ENCODE measurements at regions not wholly inside any gene's neighbourhood (a gene's known extent, or its start where the extent isn't known, plus 50 kb on each side); places are given as distances from the start of the nearest gene placed in this dataset.

- peak overlapping the region; percentile 43 to 53 for H3K4me3 ChIP-seq (ENCODE audit: low read depth in 1 of 2, low read length in 2 of 2)
- H3K4me1 ChIP-seq (ENCODE audit: control insufficient read depth in 1 of 2, insufficient read depth in 2 of 2, low read length in 2 of 2) = peaks cover 13 to 14% of the 10 kb centered on the region in 2 donors
- no peak overlapping the region for H3K27ac ChIP-seq (ENCODE audit: low read depth, low read length)
- no peaks in the 10 kb centered on the region for H3K36me3 ChIP-seq (ENCODE audit: control insufficient read depth in 1 of 2, insufficient read depth in 2 of 2, low read length in 2 of 2)
- H3K27me3 ChIP-seq (ENCODE audit: control insufficient read depth in 1 of 2, insufficient read depth in 2 of 2, low read length in 2 of 2) = no peaks in the 10 kb centered on the region
- peak overlapping the region in 1 of 2 donors; percentile 42 for H3K9ac ChIP-seq (ENCODE audit: low read depth in 1 of 2, low read length in 2 of 2)
- H3K9me3 ChIP-seq (ENCODE audit: control insufficient read depth in 1 of 2, low read length in 2 of 2) = no peaks in the 10 kb centered on the region
Measured at GRCh38 chr2:43100362-43100882, 126.0 kb downstream of the ZFP36L2 start.

GRCh38 chr2:43099797-43100196 is 126.6 kb downstream of the ZFP36L2 start:
- H3K4me1 ChIP-seq (ENCODE audit: control insufficient read depth in 1 of 2, insufficient read depth in 2 of 2, low read length in 2 of 2) = peaks cover 8% of the 10 kb centered on the region in 2 donors
- H3K27ac ChIP-seq (ENCODE audit: low read depth, low read length) = no peak overlapping the region
- H3K27me3 ChIP-seq (ENCODE audit: control insufficient read depth in 1 of 2, insufficient read depth in 2 of 2, low read length in 2 of 2) = no peaks in the 10 kb centered on the region
- H3K36me3 ChIP-seq (ENCODE audit: control insufficient read depth in 1 of 2, insufficient read depth in 2 of 2, low read length in 2 of 2) = no peaks in the 10 kb centered on the region
- no peaks in the 10 kb centered on the region for H3K9me3 ChIP-seq (ENCODE audit: control insufficient read depth in 1 of 2, low read length in 2 of 2)
- H3K9ac ChIP-seq (ENCODE audit: low read depth in 1 of 2, low read length in 2 of 2) = no peak overlapping the region
- no peak overlapping the region for H3K4me3 ChIP-seq (ENCODE audit: low read depth in 1 of 2, low read length in 2 of 2)

GRCh38 chr2:43098539-43098938 is 127.9 kb downstream of the ZFP36L2 start:
- Histone ChIP-seq H3K9ac (ENCODE audit: low read depth in 1 of 2, low read length in 2 of 2) (no peak overlapping the region), H3K4me1 (ENCODE audit: control insufficient read depth in 1 of 2, insufficient read depth in 2 of 2, low read length in 2 of 2) (peaks cover 7 to 8% of the 10 kb centered on the region in 2 donors), H3K27ac (ENCODE audit: low read depth, low read length) (no peak overlapping the region), H3K4me3 (ENCODE audit: low read depth in 1 of 2, low read length in 2 of 2) (no peak overlapping the region), H3K27me3 (ENCODE audit: control insufficient read depth in 1 of 2, insufficient read depth in 2 of 2, low read length in 2 of 2) (no peaks in the 10 kb centered on the region), H3K9me3 (ENCODE audit: control insufficient read depth in 1 of 2, low read length in 2 of 2) (no peaks in the 10 kb centered on the region), H3K36me3 (ENCODE audit: control insufficient read depth in 1 of 2, insufficient read depth in 2 of 2, low read length in 2 of 2) (no peaks in the 10 kb centered on the region)

- Histone ChIP-seq H3K27ac (ENCODE audit: low read depth, low read length) (no peak overlapping the region), H3K4me3 (ENCODE audit: low read depth in 1 of 2, low read length in 2 of 2) (no peak overlapping the region), H3K27me3 (ENCODE audit: control insufficient read depth in 1 of 2, insufficient read depth in 2 of 2, low read length in 2 of 2) (no peaks in the 10 kb centered on the region), H3K36me3 (ENCODE audit: control insufficient read depth in 1 of 2, insufficient read depth in 2 of 2, low read length in 2 of 2) (no peaks in the 10 kb centered on the region), H3K4me1 (ENCODE audit: control insufficient read depth in 1 of 2, insufficient read depth in 2 of 2, low read length in 2 of 2) (peaks cover 7 to 8% of the 10 kb centered on the region in 2 donors), H3K9ac (ENCODE audit: low read depth in 1 of 2, low read length in 2 of 2) (no peak overlapping the region), H3K9me3 (ENCODE audit: control insufficient read depth in 1 of 2, low read length in 2 of 2) (no peaks in the 10 kb centered on the region)
Measured at GRCh38 chr2:43097644-43098408, 128.6 kb downstream of the ZFP36L2 start.

GRCh38 chr2:43095533-43096295 is 130.7 kb downstream of the ZFP36L2 start:
- Histone ChIP-seq H3K36me3 (ENCODE audit: control insufficient read depth in 1 of 2, insufficient read depth in 2 of 2, low read length in 2 of 2) (no peaks in the 10 kb centered on the region), H3K27ac (ENCODE audit: low read depth, low read length) (no peak overlapping the region), H3K27me3 (ENCODE audit: control insufficient read depth in 1 of 2, insufficient read depth in 2 of 2, low read length in 2 of 2) (no peaks in the 10 kb centered on the region), H3K9ac (ENCODE audit: low read depth in 1 of 2, low read length in 2 of 2) (no peak overlapping the region), H3K4me3 (ENCODE audit: low read depth in 1 of 2, low read length in 2 of 2) (no peak overlapping the region), H3K9me3 (ENCODE audit: control insufficient read depth in 1 of 2, low read length in 2 of 2) (no peaks in the 10 kb centered on the region), H3K4me1 (ENCODE audit: control insufficient read depth in 1 of 2, insufficient read depth in 2 of 2, low read length in 2 of 2) (no peaks in the 10 kb centered on the region)

- peaks cover 0 to 3% of the 10 kb centered on the region in 2 donors for H3K9me3 ChIP-seq (ENCODE audit: control insufficient read depth in 1 of 2, low read length in 2 of 2)
- no peaks in the 10 kb centered on the region for H3K4me1 ChIP-seq (ENCODE audit: control insufficient read depth in 1 of 2, insufficient read depth in 2 of 2, low read length in 2 of 2)
- no peaks in the 10 kb centered on the region for H3K27me3 ChIP-seq (ENCODE audit: control insufficient read depth in 1 of 2, insufficient read depth in 2 of 2, low read length in 2 of 2)
- no peak overlapping the region for H3K9ac ChIP-seq (ENCODE audit: low read depth in 1 of 2, low read length in 2 of 2)
- no peaks in the 10 kb centered on the region for H3K36me3 ChIP-seq (ENCODE audit: control insufficient read depth in 1 of 2, insufficient read depth in 2 of 2, low read length in 2 of 2)
- H3K4me3 ChIP-seq (ENCODE audit: low read depth in 1 of 2, low read length in 2 of 2) = no peak overlapping the region
- H3K27ac ChIP-seq (ENCODE audit: low read depth, low read length) = no peak overlapping the region
Measured at GRCh38 chr2:43092520-43093179, 133.8 kb downstream of the ZFP36L2 start.

GRCh38 chr2:43090317-43090716 is 136.1 kb downstream of the ZFP36L2 start:
- Histone ChIP-seq H3K9me3 (ENCODE audit: control insufficient read depth in 1 of 2, low read length in 2 of 2) (peaks cover 0 to 3% of the 10 kb centered on the region in 2 donors), H3K4me1 (ENCODE audit: control insufficient read depth in 1 of 2, insufficient read depth in 2 of 2, low read length in 2 of 2) (peaks cover 5 to 8% of the 10 kb centered on the region in 2 donors), H3K4me3 (ENCODE audit: low read depth in 1 of 2, low read length in 2 of 2) (no peak overlapping the region), H3K36me3 (ENCODE audit: control insufficient read depth in 1 of 2, insufficient read depth in 2 of 2, low read length in 2 of 2) (no peaks in the 10 kb centered on the region), H3K27me3 (ENCODE audit: control insufficient read depth in 1 of 2, insufficient read depth in 2 of 2, low read length in 2 of 2) (no peaks in the 10 kb centered on the region), H3K27ac (ENCODE audit: low read depth, low read length) (no peak overlapping the region), H3K9ac (ENCODE audit: low read depth in 1 of 2, low read length in 2 of 2) (no peak overlapping the region)

- no peak overlapping the region for H3K27ac ChIP-seq (ENCODE audit: low read depth, low read length)
- no peak overlapping the region for H3K9ac ChIP-seq (ENCODE audit: low read depth in 1 of 2, low read length in 2 of 2)
- no peaks in the 10 kb centered on the region for H3K36me3 ChIP-seq (ENCODE audit: control insufficient read depth in 1 of 2, insufficient read depth in 2 of 2, low read length in 2 of 2)
- no peaks in the 10 kb centered on the region for H3K27me3 ChIP-seq (ENCODE audit: control insufficient read depth in 1 of 2, insufficient read depth in 2 of 2, low read length in 2 of 2)
- peaks cover 18 to 19% of the 10 kb centered on the region in 2 donors for H3K4me1 ChIP-seq (ENCODE audit: control insufficient read depth in 1 of 2, insufficient read depth in 2 of 2, low read length in 2 of 2)
- peaks cover 0 to 3% of the 10 kb centered on the region in 2 donors for H3K9me3 ChIP-seq (ENCODE audit: control insufficient read depth in 1 of 2, low read length in 2 of 2)
- H3K4me3 ChIP-seq (ENCODE audit: low read depth in 1 of 2, low read length in 2 of 2) = no peak overlapping the region
Measured at GRCh38 chr2:43088143-43089073, 138.0 kb downstream of the ZFP36L2 start.

GRCh38 chr2:43087413-43087812 is 139.0 kb downstream of the ZFP36L2 start:
- no peaks in the 10 kb centered on the region for H3K27me3 ChIP-seq (ENCODE audit: control insufficient read depth in 1 of 2, insufficient read depth in 2 of 2, low read length in 2 of 2)
- H3K9ac ChIP-seq (ENCODE audit: low read depth in 1 of 2, low read length in 2 of 2) = peak overlapping the region in 1 of 2 donors; percentile 12
- H3K27ac ChIP-seq (ENCODE audit: low read depth, low read length) = peak overlapping the region; percentile 72
- H3K9me3 ChIP-seq (ENCODE audit: control insufficient read depth in 1 of 2, low read length in 2 of 2) = peaks cover 0 to 3% of the 10 kb centered on the region in 2 donors
- H3K36me3 ChIP-seq (ENCODE audit: control insufficient read depth in 1 of 2, insufficient read depth in 2 of 2, low read length in 2 of 2) = no peaks in the 10 kb centered on the region
- peaks cover 28 to 29% of the 10 kb centered on the region in 2 donors for H3K4me1 ChIP-seq (ENCODE audit: control insufficient read depth in 1 of 2, insufficient read depth in 2 of 2, low read length in 2 of 2)
- no peak overlapping the region for H3K4me3 ChIP-seq (ENCODE audit: low read depth in 1 of 2, low read length in 2 of 2)
